PFSK-1 (cell line): ENCODE measurements at regions not wholly inside any gene's neighbourhood (a gene's known extent, or its start where the extent isn't known, plus 50 kb on each side); places are given as distances from the start of the nearest gene placed in this dataset.

Source experiments
- FOXP2 ChIP-seq: optimal IDR thresholded peaks from 2 replicates; pipeline ENCODE3; 2011; ENCODE audit warnings: borderline replicate concordance, control low read depth, inconsistent platforms; ENCODE audit not compliant: insufficient read depth; ENCODE audit errors: extremely low read length, extremely low read depth
- POLR2AphosphoS5 ChIP-seq: IDR thresholded peaks from 2 replicates; pipeline ENCODE4 v1.6.1; 2012; ENCODE audit warnings: low read depth, mild to moderate bottlenecking, control low read depth, low read length, moderate library complexity
- REST ChIP-seq, 2 experiments: IDR thresholded peaks; 2 replicates each; pipeline versions ENCODE4 v1.6.1 to v1.8.0; 2011 to 2012; ENCODE audit warnings: low read depth in 2 of 2, low read length in 2 of 2, control low read depth in 1 of 2, inconsistent platforms in 1 of 2, mild to moderate bottlenecking in 1 of 2, moderate library complexity in 1 of 2; ENCODE audit not compliant: insufficient read depth in 1 of 2
- SIN3A ChIP-seq: IDR thresholded peaks from 2 replicates; pipeline ENCODE4 v1.6.1; 2012; ENCODE audit warnings: mild to moderate bottlenecking, low read length, moderate library complexity, borderline replicate concordance; ENCODE audit not compliant: insufficient read depth
- TAF1 ChIP-seq: IDR thresholded peaks from 2 replicates; pipeline ENCODE4 v1.6.1; 2012; ENCODE audit warnings: low read length, control low read depth, borderline replicate concordance; ENCODE audit not compliant: insufficient read depth

- TF ChIP-seq TAF1 (no peak), REST (IDR thresholded peaks at IDR 0.05; ENCODE audit: insufficient read depth in 1 of 2, low read depth in 2 of 2, low read length in 2 of 2) (no peak), FOXP2 (no peak), SIN3A (no peak), POLR2AphosphoS5 (no peak)
Observed at GRCh38 chr4:176546975-176547374, 227.2 kb downstream of the SPCS3 start.

- TF ChIP-seq FOXP2 (no peak), TAF1 (no peak), SIN3A (no peak), POLR2AphosphoS5 (no peak)
Observed at GRCh38 chr4:176548571-176548970, 228.8 kb downstream of the SPCS3 start.

GRCh38 chr4:176549161-176549865 is 229.5 kb downstream of the SPCS3 start:
- TF ChIP-seq TAF1: no peak
- no peak for TF ChIP-seq SIN3A
- no peak for TF ChIP-seq FOXP2
- TF ChIP-seq REST (IDR thresholded peaks at IDR 0.05; ENCODE audit: insufficient read depth in 1 of 2, low read depth in 2 of 2, low read length in 2 of 2): no peak
- no peak for TF ChIP-seq POLR2AphosphoS5

- no peak for TF ChIP-seq SIN3A
- no peak for TF ChIP-seq REST (IDR thresholded peaks at IDR 0.05; ENCODE audit: insufficient read depth in 1 of 2, low read depth in 2 of 2, low read length in 2 of 2)
- TF ChIP-seq TAF1: no peak
- no peak for TF ChIP-seq FOXP2
- no peak for TF ChIP-seq POLR2AphosphoS5
Observed at GRCh38 chr4:176558661-176559060, 234.1 kb downstream of the VEGFC start.

GRCh38 chr4:176561368-176561767 is 231.4 kb downstream of the VEGFC start:
- TF ChIP-seq POLR2AphosphoS5: no peak
- no peak for TF ChIP-seq TAF1
- TF ChIP-seq REST (IDR thresholded peaks at IDR 0.05; ENCODE audit: insufficient read depth in 1 of 2, low read depth in 2 of 2, low read length in 2 of 2): no peak
- TF ChIP-seq FOXP2: no peak
- TF ChIP-seq SIN3A: no peak
